HK-2 (cell line): ENCODE measurements at regions not wholly inside any gene's neighbourhood (a gene's known extent, or its start where the extent isn't known, plus 50 kb on each side); places are given as distances from the start of the nearest gene placed in this dataset.
"Not testable (repeated sequence)": the region's sequence is repeated elsewhere in the genome, so short reads cannot be mapped to it uniquely, and the experiment has no call there.

Source experiments
- DNase-seq: peaks from one replicate; pipeline ENCODE4 v3.0.0-alpha.2; 2018; ENCODE audit not compliant: unreplicated experiment

DNA sequence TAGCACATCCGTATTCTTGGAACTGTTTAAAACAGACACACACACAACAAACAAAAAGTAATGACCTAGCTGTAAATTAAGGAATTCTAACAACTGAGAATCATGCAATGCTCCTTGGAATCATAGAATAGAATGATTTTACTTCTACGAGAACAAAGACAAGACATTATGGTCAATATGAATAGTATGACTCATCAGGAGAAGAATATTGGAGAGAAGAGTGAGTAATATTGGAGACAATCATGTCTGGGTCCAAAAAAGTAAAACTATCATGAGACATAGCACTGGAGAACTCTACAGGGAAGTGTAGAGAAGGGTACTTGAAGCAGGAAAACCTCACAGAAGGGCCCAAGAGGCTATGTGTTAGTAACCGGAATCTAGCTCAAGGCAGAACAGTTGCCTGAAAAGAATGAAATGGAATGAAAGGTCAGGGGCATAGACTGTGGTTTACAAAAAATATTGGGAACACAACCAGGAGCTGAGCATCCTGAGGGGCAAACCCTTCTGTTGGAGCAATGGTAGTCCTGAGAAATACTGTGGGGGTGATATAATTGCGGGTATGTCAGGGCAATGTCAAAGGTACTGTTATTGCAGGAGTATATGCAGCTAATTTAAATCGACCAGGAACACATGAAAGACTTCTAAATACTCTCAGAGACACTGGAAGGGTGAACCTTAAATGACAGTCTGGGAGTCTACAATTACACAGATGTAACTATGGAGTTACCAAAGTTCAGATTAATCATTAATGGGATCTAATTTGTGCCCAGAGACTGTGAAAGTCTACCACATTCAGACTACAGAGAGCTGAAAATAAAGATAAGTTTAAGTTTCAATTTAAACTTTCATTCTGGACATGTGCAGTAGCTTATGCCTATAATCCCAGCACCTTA is 201.2 kb downstream of the BCHE start:
- DNase-seq = no peak

DNA sequence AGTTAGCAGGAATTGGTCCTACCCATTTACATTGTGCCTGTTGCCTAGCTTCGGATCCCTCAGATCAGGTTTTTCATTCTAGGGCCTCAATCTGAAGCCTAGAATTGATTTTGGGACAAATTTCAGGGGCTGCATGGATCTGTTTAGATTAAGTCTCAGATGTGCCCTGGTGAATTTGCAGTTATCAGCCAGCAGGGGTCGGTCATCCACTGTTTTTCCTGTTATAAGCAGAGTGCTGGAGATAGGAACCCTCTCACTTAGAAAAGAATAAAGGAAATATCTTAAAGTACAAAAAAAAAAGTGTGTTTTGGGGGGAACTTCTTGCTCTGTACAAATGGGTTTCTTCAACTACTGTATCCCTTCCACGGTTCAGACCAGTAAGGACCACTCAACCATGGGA is 212.5 kb downstream of the BCHE start:
- DNase-seq = no peak

DNA sequence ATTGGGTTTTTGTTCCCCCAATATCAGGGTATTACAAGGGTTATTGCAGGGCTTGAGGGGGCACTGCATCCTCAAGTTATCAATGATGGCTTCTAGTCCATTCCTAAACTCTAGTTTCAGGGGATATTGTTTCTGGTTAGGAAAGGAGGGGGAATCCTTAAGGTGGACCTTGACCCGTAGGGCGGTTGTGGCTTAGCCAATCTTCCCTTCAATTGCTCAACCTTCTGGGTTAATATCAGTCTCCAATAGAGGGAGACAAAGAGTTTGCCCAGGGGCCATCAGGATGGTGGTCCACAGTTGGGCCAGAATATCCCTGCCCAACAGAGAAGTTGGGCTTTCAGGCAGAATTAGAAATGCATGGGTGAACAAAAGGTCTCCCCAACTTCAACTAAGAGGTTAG is 214.9 kb downstream of the BCHE start:
- DNase-seq = no peak

DNA sequence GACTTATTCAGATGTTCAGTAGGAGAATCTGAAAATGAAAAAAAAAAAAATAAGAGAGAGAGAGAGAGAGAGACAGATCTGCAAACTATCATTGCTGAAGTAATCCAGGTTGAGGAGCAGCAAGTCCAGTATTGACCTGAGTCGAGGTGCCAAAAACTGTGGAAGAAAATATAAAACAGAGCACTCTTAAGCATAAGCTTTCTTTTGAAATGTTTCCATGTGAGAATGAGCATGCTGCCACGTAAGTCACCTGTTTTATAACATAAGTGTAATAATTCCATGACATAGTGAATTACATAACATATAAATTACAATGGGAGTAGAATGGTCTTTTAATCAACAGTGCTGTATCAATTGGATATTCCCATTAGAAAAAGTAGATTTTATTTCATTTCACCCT is 218.2 kb downstream of the BCHE start:
- no peak for DNase-seq

DNA sequence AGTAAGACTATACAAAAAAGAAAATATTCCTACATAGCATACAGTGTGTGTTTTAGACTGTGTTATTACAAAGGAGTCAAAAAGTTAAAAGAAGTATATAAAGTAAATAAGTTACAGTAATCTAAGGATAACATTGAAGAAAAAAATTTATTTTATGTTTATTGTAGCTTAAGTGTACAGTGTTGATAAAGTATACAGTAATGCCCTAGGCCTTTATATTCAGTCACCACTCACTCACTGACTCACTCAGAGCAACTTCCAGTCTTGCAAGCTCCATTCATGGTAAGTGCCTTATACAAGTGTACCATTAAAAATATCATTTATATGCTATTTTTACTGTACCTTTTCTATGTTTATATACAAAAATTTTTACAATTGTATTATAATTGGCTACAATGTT is 220.1 kb downstream of the BCHE start:
- no peak for DNase-seq

DNA sequence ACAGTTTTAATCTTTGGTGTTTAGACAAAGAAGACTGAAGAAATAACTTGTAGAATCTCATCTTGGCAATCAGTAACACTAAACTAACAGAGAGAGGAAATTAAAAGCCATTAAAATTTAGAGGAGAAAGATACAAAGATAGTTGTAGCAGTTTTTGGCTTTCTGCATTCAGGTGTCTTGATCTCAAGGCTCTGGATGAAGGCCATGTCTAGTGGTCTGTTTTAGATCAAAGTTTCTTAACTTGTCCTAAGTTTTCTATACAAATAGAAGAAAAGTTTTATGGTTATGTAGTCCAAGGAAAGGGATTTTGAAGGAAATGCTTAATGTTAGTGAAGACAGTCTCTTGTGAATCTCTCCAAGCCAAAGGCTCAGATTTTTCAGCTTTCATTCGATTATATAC is 222.9 kb downstream of the BCHE start:
- DNase-seq = no peak

DNA sequence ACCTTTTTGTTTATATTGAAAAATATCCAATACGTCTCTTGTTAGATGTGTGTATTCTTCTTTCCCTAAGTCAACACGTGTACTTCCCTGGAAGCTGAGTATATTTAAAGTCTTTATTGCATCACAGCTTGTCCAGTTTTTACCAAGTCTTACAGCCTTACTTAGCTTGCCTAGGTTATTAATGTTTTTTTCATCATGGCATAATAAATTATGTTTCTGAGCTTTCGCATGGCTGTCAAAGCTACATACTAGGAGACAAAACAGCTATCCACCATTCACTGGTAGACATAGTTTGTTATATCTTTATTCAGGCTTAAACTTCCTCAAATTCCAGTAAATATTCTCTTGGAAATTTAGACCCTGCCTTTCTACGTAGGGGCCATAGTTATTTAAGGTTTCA is 224.2 kb downstream of the BCHE start:
- DNase-seq = no peak

DNA sequence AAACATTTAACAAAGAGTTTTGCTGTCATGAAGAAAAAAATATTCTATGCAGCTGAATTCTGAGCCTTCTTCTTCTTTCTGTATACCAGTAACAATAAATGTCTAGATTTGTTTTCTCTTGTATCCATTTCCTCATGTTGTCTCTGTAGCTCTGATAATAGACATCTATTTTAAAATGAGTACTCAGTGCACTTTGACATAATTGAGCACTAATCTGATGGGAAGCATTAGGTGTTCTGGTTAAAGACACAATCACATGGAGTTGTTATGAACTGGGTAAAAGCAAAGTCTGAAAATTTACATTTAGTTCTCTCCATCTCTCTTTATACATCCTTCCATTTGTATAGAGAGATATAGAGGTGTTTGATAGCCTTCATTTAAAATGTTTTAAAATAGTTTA is 230.0 kb downstream of the BCHE start:
- no peak for DNase-seq

DNA sequence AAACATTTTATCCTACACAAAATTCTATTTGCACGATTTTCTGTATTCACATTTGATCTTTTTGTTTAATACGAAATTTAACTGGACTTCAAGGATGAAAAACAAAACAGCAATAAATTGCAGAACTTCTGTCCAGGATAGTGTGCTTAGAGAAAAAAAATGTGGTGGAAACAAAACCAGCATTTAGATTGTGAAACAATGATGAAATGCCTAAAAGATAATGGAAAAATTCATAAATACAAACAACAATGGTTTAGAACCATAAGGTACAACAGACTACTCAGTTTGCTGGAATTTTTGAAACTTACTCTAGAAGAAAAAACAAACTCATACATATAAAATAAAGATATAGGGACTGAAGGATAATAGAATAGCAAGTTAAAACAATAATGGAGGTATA is 234.0 kb downstream of the BCHE start:
- DNase-seq = no peak

DNA sequence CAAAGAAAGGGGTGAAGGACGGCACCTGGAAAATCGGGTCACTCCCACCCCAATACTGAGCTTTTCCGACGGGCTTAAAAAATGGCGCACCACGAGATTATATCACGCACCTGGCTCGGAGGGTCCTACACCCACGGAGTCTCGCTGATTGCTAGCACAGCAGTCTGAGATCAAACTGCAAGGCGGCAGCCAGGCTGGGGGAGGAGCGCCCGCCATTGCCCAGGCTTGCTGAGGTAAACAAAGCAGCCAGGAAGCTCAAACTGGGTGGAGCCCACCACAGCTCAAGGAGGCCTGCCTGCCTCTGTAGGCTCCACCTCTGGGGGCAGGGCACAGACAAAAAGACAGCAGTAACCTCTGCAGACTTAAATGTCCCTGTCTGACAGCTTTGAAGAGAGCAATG is 264.7 kb downstream of the BCHE start:
- DNase-seq = not testable (repeated sequence)

DNA sequence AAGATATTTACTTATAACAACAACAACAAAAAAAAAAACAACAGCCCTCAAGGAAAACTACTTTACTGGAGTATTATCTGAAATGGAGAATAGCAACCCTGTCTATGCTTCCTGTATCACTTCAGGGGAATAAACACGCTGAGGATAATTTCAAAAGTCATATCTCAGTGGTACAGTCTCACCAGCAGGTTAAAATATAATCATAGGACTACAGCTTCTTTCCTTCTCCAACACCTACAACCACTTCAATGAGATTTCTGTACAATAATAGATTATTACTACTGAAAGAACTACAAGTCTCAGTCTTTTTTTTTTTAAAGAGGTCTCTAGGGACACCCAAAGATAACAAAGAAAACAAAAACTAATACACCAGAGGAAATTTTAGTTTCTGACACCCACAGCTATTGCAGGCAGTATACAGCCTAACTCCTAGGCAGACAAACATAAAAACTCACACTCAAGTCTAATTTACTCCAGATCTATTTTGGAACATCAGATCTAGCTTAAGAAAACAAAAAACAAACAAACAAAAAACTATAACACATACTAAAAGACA is 268.2 kb downstream of the BCHE start:
- DNase-seq = no peak

DNA sequence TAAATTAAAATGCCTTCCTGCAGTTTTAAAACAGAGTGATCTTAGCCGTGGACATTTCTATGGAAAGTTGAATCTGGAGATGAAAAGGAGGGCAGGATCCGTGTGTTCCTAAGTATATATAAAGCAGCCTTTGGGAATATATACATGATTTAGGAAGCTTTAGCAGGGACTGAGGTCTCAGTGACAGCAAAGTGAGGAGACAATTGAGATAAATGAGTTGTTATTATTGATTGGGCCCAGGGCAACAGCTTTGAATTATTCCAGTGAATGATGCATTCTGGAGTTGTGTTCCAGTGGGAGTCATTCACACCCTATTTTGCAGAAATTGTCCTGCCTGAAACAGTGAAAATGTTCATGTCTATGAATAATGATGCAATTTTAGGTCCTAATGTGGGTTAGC is 281.4 kb downstream of the BCHE start:
- DNase-seq = no peak

DNA sequence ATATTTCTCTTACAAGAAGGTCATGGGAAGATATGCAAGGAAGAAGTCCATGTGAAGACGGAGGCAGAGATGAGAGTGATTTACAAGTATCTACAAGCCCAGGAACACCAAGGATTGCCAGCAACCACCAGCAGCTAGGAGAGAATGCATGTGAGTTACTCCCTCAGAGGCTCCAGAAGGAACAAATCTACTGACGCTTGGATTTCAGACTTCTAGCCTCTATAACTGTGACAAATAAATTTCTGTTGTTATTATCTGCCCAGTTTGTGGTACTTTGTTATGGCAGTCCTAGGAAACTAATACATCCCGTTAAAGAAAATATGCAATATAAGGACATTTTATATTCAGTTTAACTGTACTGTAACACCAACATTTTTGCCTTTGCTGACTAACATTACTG is 283.9 kb downstream of the BCHE start:
- no peak for DNase-seq

DNA sequence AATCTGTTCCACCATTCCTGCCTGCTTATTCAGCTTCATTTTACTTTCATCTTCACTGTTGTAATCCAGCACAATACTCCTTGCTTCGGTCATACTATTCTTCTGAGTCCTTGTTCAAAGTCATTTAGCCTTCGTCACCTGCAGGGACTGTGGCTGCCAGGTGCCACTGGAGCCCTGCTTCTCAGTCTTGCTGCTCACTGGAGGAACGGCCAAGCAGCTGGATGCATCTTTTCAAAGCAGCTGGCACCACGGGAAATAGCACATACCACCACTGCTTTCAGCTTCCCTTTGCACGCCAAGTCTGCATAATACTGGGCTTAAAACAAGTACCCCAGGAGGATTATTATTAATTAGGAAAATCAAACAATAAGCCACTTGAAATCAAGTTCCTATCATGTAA is 287.6 kb downstream of the BCHE start:
- no peak for DNase-seq

DNA sequence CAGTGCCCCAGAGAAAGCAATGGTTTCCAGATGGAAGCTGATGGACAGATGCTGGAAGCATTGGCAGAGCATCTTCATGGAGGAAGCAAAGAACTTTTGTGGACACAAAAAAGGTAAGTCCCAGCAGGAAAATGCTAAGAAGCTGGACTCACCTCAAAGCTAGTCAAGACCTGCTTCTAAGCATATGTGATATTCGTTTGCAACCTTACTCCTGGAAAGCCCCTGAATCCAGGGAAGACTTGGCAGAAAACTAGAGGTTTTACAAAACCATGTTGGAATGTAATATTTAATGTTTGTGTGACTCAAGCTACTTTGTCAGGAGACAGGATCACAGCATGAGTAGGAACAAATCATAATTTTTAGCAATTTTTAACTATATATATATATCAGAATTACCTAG is 288.2 kb downstream of the BCHE start:
- no peak for DNase-seq

DNA sequence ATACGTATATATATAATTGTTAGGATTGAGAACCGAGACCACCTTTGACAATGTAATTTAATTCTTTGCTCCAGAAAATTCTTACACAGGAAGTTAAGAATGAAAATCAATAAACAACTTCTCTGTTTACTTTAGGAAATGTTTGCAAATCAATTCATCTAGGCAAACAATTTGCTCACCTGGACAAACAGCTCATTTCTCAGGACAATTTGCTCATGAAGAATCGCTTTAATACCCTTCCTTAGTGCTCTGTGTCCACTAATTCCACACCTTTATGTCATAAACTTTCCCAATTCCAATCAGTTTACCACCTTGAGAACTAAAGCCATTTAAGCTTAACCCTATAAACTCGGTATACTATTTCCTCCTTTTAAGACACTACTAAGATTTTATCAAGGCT is 292.2 kb downstream of the BCHE start:
- DNase-seq = no peak

DNA sequence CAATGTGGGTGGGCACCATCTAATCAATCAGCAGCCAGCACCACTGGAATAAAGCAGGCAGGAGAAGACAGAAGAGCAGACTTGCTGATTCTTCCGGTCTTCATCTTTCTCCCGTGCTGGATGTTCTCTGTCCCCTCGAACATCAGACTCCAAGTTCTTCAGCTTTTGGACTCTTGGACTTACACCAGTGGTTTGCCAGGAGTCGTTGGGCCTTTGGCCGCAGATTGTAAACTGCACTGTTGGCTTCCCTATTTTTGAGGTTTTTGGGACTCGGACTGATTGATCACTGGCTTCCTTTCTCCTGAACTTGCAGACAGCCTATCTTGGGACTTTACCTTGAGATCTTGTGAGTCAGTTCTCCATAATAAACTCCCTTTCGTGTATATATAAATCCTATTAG is 292.8 kb downstream of the BCHE start:
- DNase-seq = no peak

DNA sequence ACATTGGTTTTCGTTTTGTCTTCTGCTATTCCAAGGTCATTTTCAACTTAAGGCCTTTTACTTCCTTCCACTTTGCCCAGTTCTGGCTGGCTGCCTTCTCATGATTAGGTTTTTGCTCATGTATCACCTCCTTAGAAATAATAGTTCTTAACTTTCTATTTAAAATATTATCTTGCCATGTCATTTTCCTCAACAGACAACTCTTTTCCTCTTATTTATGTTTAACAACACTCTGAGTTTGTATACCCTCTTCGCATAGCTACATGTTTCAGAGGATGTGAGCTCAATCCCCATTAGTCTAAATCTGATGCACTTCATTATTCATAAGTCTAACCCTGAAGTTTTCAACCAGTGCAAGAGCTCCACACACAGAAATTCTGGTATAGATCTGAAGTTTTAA is 299.1 kb downstream of the BCHE start:
- DNase-seq = no peak

DNA sequence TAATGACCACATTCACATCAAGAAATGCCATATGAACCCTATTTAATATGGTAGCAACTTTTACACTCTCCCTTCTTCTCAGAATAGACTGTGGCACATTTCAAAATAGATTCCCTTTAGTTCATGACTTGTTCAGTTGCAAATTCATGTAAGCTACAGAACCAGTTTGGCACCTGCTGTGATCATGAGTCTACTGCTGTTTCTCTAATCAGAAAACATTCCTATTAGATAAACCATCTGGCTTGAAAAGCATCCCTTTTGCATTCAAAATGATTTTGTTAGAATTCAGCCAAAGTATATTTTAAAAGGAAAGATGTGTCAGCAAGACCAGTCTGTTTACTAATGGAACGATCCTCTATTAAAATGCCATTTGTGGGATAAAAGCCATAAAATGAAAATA is 304.4 kb downstream of the BCHE start:
- DNase-seq = no peak

DNA sequence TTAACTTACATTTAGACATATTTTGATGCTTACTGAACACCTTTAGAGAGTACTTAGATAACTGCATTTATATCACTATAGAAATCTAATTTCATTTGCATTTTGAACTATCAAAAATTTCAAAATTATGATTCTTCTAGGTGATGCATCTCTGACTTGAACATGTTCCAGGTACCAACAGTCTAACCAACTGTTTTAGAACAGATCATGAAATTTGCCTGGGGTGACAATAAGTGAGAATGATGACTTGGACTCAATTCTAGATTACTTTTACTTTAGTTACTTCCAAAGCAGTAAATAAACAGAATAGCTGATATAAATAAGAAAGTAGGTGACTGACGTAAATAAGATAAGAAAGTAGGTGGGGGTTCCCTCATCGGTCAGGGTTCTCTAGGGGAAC is 307.8 kb downstream of the BCHE start:
- DNase-seq = no peak

DNA sequence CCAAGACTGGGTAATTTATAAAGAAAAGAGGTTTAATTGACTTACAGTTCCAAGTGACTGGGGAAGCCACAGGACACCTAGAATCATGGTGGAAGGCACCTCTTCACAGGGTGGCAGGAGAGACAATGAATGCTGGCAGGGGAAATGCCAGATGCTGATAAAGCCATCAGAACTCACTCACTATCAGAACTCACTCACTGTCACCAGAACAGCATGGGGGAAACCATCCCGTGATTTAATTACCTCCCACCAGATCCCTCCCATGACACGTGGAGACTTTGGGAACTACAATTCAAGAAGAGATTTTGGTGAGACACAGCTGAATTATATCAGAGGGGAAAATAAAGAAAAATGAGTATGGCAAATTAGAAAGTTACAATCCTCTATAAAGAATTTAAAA is 310.9 kb downstream of the BCHE start:
- DNase-seq = no peak

DNA sequence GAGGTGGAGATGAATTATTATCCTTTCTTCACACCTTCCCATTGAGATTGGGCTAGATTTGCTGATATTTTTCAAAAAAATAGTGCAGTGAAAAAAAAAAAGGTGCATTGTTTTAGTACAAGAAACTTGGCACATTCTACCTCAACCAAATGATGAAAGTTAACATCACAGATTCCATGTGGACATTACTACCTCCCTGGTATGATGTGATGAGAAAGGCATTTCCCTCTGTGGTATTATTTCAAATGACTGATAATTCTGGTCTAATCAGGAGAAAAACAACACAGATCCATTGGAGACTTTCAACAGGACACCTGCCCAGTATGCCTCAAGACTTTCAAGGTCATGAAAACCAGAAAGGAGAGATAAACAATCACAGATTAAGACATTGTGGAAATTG is 313.4 kb downstream of the BCHE start:
- DNase-seq = no peak

DNA sequence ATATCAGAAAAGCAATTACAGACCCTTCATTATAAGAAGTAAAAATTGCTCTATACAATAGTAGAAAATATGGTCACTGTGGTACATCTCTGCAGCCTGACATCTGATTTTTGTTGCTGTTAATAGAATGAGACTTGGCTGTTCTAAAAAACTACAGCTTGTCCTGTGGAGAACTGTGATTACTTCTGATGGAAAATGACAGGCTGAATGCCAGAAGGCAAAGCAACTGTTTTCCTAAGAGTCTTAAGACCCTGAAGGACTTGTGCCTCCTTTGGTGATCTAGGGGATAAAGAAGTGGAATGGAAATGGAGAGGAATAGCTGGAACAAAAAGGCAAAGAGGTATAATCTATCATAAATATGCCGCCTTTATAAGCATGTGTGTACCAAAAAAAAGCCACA is 314.8 kb downstream of the BCHE start:
- DNase-seq = no peak
